GM18867 (cell line): ENCODE measurements at regions not wholly inside any gene's neighbourhood (a gene's known extent, or its start where the extent isn't known, plus 50 kb on each side); places are given as distances from the start of the nearest gene placed in this dataset.
A peak's percentile ranks its signal among the peaks of the same experiment; 100 is the strongest.

Experiments
- ATAC-seq: cut with Tn5 transposase; IDR thresholded peaks from one replicate; pipeline ENCODE4 v1.9.1; 2021; ENCODE audit warnings: mild to moderate bottlenecking, moderate library complexity; ENCODE audit not compliant: unreplicated experiment

GRCh38 chr5:109917154-109917546 is 227.4 kb downstream of the MAN2A1 start:
- no peak for ATAC-seq

DNA sequence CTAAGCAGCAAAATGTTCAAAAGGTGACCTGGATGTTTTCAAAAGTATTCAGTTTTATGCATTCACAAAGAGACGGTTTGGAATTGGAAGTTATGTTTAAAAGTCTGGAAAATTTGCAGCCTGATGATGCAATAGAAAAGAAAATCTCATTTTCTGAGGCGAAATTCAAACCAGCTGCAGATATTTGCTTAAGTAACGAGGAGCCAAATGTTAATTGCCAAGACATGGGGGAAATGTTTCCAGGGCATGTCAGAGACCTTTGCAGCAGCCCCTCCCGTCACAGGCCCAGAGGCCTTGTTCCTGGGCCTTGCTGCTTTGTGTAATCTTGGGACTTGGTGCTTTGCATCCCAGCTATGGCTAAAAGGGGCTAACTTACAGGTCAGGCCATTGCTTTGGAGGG is 228.2 kb downstream of the MAN2A1 start:
- ATAC-seq: no peak

- ATAC-seq: no peak
These were observed 231.0 kb downstream of the MAN2A1 start for GRCh38 chr5:109920736-109921135.

- peak; percentile 72 for ATAC-seq
These were observed 232.1 kb downstream of the MAN2A1 start for GRCh38 chr5:109921735-109922380.

GRCh38 chr5:109922381-109922995 is 232.8 kb downstream of the MAN2A1 start:
- ATAC-seq: no peak

GRCh38 chr5:109923205-109923604 is 233.5 kb downstream of the MAN2A1 start:
- no peak for ATAC-seq

GRCh38 chr5:109924237-109925107 is 234.7 kb downstream of the MAN2A1 start:
- ATAC-seq: no peak

- ATAC-seq: no peak
These were observed 237.9 kb downstream of the MAN2A1 start for GRCh38 chr5:109927639-109928038.

DNA sequence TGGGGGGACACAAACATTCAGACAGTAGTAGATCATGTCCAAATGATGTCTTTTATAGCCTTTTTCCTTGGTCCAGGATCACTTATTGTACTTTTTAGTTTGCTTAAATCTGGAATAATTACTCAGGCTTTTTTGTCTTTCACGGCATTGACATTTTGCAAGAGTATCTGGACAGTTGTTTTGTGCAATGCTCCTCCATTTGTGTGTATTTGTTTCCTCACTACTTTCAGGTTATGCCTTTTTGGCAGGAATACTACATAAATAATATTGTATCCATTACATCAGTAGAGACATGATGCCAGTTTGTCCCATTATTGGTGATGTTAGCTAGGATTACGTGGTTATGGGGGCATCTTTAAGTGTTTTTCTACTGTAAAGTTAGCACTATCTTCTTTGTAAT is 238.3 kb downstream of the MAN2A1 start:
- no peak for ATAC-seq

GRCh38 chr5:109928811-109929210 is 239.1 kb downstream of the MAN2A1 start:
- no peak for ATAC-seq

GRCh38 chr5:109929376-109929775 is 239.6 kb downstream of the MAN2A1 start:
- no peak for ATAC-seq

DNA sequence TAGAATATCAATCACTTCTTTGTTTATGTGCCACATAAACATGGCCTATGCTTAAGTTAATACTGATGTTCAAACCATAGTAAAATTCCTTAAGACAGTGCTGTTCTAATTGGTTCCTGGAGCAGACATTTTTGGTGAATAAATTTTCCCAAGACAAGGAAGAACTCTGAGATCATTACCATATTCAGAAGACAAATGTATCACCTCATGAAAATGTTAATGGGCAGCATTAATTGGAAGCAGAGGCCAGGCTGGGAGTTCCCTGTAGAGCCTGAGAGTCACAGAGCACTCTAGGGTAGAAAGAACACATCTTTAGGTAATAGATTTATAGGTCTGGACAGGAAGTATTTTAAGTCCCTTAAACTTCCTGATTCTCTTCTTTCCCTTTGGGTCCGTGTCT is 240.2 kb downstream of the MAN2A1 start:
- ATAC-seq: no peak

DNA sequence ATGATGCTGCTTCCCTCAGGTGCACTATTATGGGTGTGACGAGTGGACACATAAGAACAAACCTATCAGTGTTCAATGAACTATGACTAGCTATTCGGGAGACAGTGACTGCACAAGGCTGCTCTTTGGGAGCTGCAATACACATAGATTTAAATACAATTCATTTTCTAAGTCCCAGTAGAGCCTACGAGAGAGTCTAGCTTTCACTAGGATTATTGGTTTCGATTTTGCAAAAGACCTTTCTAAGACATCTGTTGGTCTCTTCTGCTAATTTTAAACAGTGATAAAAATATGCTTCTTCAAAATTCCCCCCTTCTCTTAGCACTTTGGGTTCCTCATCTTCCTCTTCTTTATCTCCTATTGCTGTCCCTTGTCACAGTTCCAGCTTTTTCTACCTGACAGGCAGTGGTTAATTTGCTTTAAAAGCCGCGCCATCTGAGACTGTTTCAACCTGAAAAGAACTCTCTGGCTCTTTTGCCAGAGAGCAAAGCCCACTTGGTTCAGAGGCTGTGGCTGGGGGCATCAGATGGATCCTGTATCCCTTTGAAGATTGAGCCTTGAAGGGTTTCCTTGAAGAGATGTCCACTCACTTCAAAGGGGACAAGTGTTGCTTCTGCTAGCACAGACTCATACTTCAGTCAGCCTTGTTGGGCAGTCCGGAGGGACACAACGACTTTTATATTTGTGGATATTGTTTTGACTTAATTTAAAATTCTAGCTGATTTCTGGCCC is 241.5 kb downstream of the MAN2A1 start:
- ATAC-seq: peak; percentile 60

DNA sequence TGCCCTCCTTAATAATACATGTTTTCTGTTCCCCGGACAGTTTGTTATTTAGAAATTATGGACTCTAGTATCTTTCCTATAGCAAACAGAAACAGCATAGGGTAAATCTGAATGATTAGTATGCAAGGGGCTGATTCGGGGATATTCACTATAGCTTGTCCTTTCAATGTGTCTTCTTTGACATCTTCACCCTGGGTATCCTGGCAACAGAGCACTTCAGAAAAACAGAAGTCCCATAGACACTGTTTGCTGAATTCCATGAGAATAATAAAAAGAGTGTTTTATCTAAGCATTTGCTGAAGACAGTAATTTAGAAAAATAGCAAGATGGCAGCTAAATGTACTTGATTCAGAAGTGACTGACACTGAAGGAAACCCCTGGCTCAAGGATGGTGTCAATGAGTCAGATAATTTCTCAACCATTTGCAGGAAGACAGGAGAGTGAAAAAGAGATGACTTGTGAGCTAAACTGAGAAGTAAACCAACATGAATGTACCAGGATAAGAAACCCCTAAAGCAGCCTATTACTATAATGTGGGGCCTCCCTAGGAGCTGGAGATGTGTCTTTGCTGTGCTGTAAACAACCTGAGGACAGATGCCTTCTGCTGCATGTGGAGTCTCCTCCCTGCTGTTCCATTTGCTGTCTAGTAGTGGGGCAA is 246.2 kb downstream of the MAN2A1 start:
- ATAC-seq: no peak

GRCh38 chr5:109936996-109937395 is 247.3 kb downstream of the MAN2A1 start:
- ATAC-seq: peak; percentile 98

- ATAC-seq: no peak
These were observed 248.2 kb downstream of the MAN2A1 start for GRCh38 chr5:109937951-109938350.

GRCh38 chr5:109938453-109938852 is 248.7 kb downstream of the MAN2A1 start:
- no peak for ATAC-seq

DNA sequence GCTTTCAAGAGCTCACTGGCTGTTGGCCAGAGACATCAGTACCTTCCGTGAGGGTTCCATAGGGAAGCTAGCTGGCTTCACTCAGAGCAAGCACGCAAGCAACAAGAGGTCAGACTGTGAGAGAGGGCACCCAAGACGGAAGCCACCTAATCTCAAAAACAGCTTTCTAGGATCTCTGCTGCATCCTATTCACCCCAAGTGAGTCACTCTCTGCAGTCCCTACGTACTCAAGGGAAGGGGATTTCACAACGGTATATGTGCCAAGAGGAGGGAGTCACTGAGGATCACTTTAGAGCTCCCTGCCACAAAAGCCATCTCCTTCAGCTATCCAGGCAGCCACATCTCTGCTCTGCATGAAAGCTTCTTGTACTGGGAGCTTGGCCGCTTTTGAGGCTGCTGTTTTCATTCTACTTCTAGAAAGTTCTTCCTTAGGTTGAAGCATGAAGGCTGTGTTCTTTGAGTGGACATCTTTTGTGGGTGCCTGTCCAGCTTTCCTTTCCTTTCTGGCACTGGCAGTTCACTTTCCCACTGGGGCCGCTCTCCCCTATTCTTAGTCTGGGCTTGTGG is 249.5 kb downstream of the MAN2A1 start:
- ATAC-seq: no peak

DNA sequence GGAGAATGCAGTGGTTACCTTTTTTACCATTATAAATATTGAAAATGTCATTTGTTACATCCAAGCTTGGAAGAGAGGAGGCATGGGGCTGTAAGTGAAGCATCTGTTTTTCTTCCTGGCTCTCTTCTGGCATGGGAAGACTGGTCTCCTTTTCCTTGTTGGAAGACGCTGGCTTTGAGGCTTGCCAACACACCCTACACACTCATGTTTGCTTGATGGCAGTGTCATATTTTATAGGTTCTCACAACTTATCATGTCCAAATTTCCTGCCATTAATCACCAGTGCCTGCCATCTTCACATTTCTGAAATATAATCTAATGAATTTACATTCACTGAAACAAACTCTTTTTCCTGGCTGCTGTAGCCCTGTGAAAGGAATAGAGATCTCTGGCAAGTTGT is 252.9 kb downstream of the MAN2A1 start:
- no peak for ATAC-seq

DNA sequence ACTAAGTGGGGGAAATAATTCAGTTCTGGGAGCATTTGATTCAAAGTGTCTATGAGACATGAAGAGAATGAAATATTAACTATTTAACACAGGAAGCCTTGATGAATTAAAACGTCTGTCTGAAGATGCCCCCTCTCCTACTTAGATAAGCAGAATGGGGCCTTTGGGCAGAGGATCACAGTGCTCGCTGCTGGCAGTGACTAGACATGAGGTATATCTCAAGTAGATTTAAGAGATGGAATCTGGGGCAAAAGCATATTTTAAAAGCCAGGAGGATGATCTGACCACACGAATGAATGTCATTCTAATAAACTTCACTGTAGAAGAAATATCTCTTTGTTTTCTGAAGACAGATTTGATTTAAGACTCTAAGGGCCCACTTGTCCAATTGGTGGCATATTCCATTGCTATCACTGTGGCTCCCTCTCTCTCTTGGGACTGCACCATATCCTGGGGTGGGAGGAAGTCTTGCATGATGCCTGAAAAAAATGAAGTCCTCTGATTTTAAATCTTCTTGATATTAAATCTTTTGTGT is 254.0 kb downstream of the MAN2A1 start:
- ATAC-seq: no peak
